SK-N-SH treated with all-trans-retinoic acid at 6 μM for 48 hours (cell line): ENCODE measurements at regions not wholly inside any gene's neighbourhood (a gene's known extent, or its start where the extent isn't known, plus 50 kb on each side); places are given as distances from the start of the nearest gene placed in this dataset.

Experiments used
- ATAC-seq: fragments of 200-7000 bp; cut with Tn5 transposase; 3 replicates; pipeline ENCODE4 v1.9.1; 2020; ENCODE audit warnings: mild to moderate bottlenecking, moderate library complexity
- ARNTL ChIP-seq: fragments of 450-650 bp; formaldehyde crosslinking; IDR thresholded peaks from 2 replicates; pipeline ENCODE4 v1.5.0; 2020; ENCODE audit warnings: low read depth, mild to moderate bottlenecking, moderate library complexity, borderline replicate concordance
- BACH2 ChIP-seq: fragments of 250-450 bp; sonication (Bioruptor Pico); IDR thresholded peaks from 2 replicates; pipeline ENCODE4 v1.9.0; 2021; ENCODE audit warnings: mild to moderate bottlenecking, borderline replicate concordance
- CSDC2 ChIP-seq: fragments of 250-450 bp; sonication (Bioruptor Pico); IDR thresholded peaks from 2 replicates; pipeline ENCODE4 v1.5.0; 2020; ENCODE audit warnings: mild to moderate bottlenecking, moderate library complexity
- ESRRG ChIP-seq: fragments of 250-450 bp; sonication (Bioruptor Pico); IDR thresholded peaks from 2 replicates; pipeline ENCODE4 v1.6.1; 2021; ENCODE audit warnings: mild to moderate bottlenecking
- GLIS3 ChIP-seq: fragments of 250-450 bp; sonication (Bioruptor Pico); IDR thresholded peaks from 2 replicates; pipeline ENCODE4 v1.5.0; 2020; ENCODE audit warnings: mild to moderate bottlenecking, moderate library complexity
- ISL1 ChIP-seq: fragments of 250-450 bp; sonication (Bioruptor Pico); IDR thresholded peaks from 2 replicates; pipeline ENCODE4 v2.1.2; 2022; ENCODE audit warnings: mild to moderate bottlenecking, moderate library complexity
- OSR1 ChIP-seq: fragments of 250-450 bp; sonication (Bioruptor Pico); IDR thresholded peaks from 2 replicates; pipeline ENCODE4 v1.8.0; 2022; ENCODE audit warnings: moderate library complexity, mild to moderate bottlenecking, inconsistent platforms
- PPARA ChIP-seq: fragments of 250-450 bp; sonication (Bioruptor Pico); IDR thresholded peaks from 2 replicates; pipeline ENCODE4 v1.5.0; 2020; ENCODE audit warnings: mild to moderate bottlenecking, borderline replicate concordance
- SNAI2 ChIP-seq: fragments of 250-450 bp; sonication (Bioruptor Pico); IDR thresholded peaks from 2 replicates; pipeline ENCODE4 v1.5.0; 2020; ENCODE audit warnings: mild to moderate bottlenecking, moderate library complexity
- TOX ChIP-seq: fragments of 250-450 bp; sonication (Bioruptor Pico); IDR thresholded peaks from 2 replicates; pipeline ENCODE4 v1.8.0; 2021; ENCODE audit warnings: mild to moderate bottlenecking, moderate library complexity, borderline replicate concordance
- ZC3H10 ChIP-seq: fragments of 250-450 bp; sonication (Bioruptor Pico); IDR thresholded peaks from 2 replicates; pipeline ENCODE4 v1.5.1; 2021; ENCODE audit warnings: mild to moderate bottlenecking, moderate library complexity
- ZFP3 ChIP-seq: fragments of 250-450 bp; sonication (Bioruptor Pico); IDR thresholded peaks from 2 replicates; pipeline ENCODE4 v1.5.0; 2020; ENCODE audit warnings: mild to moderate bottlenecking, moderate library complexity
- ZFP30 ChIP-seq: fragments of 450-650 bp; formaldehyde crosslinking; IDR thresholded peaks from 2 replicates; pipeline ENCODE4 v1.5.0; 2022; ENCODE audit warnings: mild to moderate bottlenecking, moderate library complexity
- ZNF565 ChIP-seq: fragments of 450-650 bp; formaldehyde crosslinking; conservative IDR thresholded peaks from 2 replicates; pipeline ENCODE4 v1.5.0; 2020; ENCODE audit warnings: low read depth, mild to moderate bottlenecking, moderate library complexity
- ZNF70 ChIP-seq: fragments of 450-650 bp; formaldehyde crosslinking; IDR thresholded peaks from 2 replicates; pipeline ENCODE4 v1.5.0; 2020; ENCODE audit warnings: mild to moderate bottlenecking, moderate library complexity
- ZNF8 ChIP-seq: fragments of 450-650 bp; formaldehyde crosslinking; IDR thresholded peaks from 2 replicates; pipeline ENCODE4 v1.5.0; 2020; ENCODE audit warnings: mild to moderate bottlenecking, moderate library complexity
- TF ChIP-seq, protein P1 (sequence below): fragments of 250-450 bp; sonication (Bioruptor Pico); IDR thresholded peaks from 2 replicates; pipeline ENCODE4 v1.5.1; 2021; ENCODE audit warnings: mild to moderate bottlenecking, moderate library complexity
- TF ChIP-seq, protein P2 (sequence below): fragments of 250-450 bp; sonication (Bioruptor Pico); IDR thresholded peaks from 2 replicates; pipeline ENCODE4 v1.5.0; 2020; ENCODE audit warnings: mild to moderate bottlenecking, moderate library complexity
- TF ChIP-seq, protein P3 (sequence below): fragments of 250-450 bp; sonication (Bioruptor Pico); IDR thresholded peaks from 2 replicates; pipeline ENCODE4 v1.8.0; 2020; ENCODE audit warnings: mild to moderate bottlenecking, moderate library complexity, borderline replicate concordance

DNA sequence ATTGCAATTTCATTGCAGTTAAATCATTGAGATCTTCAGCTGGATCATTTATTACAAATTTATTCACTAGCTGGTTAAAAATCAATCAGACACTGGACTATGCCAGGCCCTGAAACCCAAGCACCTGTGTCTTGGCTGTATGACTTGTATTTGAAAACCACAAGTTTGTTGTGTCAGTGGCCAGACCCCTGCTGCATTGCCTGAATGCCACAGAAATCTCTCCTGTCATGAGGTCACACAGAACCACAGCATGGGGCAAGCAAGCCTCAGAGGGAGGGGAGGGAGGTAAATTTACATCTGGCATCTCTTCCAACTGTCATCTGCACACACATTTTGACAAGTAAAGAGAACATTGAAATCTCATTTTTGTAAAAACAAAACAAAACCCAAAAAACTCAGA, 90.0 kb downstream of the ARRDC3 start:
- no peak for ATAC-seq
- TF ChIP-seq GLIS3 (CRISPR knock-in tag) (no peak), CSDC2 (CRISPR knock-in tag) (no peak), ARNTL (no peak), ESRRG (CRISPR knock-in tag) (no peak), ZFP3 (no peak), BACH2 (no peak), OSR1 (CRISPR knock-in tag) (no peak), ZNF8 (no peak), ZNF70 (CRISPR knock-in tag) (no peak), ZFP30 (CRISPR knock-in tag) (no peak), ZNF565 (no peak), SNAI2 (CRISPR knock-in tag) (no peak), TOX (CRISPR knock-in tag) (no peak), ZC3H10 (CRISPR knock-in tag) (no peak)
- TF ChIP-seq, protein P1, sequence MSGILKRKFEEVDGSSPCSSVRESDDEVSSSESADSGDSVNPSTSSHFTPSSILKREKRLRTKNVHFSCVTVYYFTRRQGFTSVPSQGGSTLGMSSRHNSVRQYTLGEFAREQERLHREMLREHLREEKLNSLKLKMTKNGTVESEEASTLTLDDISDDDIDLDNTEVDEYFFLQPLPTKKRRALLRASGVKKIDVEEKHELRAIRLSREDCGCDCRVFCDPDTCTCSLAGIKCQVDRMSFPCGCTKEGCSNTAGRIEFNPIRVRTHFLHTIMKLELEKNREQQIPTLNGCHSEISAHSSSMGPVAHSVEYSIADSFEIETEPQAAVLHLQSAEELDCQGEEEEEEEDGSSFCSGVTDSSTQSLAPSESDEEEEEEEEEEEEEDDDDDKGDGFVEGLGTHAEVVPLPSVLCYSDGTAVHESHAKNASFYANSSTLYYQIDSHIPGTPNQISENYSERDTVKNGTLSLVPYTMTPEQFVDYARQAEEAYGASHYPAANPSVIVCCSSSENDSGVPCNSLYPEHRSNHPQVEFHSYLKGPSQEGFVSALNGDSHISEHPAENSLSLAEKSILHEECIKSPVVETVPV, result no peak
- TF ChIP-seq, protein P2, sequence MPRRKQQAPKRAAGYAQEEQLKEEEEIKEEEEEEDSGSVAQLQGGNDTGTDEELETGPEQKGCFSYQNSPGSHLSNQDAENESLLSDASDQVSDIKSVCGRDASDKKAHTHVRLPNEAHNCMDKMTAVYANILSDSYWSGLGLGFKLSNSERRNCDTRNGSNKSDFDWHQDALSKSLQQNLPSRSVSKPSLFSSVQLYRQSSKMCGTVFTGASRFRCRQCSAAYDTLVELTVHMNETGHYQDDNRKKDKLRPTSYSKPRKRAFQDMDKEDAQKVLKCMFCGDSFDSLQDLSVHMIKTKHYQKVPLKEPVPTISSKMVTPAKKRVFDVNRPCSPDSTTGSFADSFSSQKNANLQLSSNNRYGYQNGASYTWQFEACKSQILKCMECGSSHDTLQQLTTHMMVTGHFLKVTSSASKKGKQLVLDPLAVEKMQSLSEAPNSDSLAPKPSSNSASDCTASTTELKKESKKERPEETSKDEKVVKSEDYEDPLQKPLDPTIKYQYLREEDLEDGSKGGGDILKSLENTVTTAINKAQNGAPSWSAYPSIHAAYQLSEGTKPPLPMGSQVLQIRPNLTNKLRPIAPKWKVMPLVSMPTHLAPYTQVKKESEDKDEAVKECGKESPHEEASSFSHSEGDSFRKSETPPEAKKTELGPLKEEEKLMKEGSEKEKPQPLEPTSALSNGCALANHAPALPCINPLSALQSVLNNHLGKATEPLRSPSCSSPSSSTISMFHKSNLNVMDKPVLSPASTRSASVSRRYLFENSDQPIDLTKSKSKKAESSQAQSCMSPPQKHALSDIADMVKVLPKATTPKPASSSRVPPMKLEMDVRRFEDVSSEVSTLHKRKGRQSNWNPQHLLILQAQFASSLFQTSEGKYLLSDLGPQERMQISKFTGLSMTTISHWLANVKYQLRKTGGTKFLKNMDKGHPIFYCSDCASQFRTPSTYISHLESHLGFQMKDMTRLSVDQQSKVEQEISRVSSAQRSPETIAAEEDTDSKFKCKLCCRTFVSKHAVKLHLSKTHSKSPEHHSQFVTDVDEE (CRISPR knock-in tag), result no peak
- TF ChIP-seq, protein P3, sequence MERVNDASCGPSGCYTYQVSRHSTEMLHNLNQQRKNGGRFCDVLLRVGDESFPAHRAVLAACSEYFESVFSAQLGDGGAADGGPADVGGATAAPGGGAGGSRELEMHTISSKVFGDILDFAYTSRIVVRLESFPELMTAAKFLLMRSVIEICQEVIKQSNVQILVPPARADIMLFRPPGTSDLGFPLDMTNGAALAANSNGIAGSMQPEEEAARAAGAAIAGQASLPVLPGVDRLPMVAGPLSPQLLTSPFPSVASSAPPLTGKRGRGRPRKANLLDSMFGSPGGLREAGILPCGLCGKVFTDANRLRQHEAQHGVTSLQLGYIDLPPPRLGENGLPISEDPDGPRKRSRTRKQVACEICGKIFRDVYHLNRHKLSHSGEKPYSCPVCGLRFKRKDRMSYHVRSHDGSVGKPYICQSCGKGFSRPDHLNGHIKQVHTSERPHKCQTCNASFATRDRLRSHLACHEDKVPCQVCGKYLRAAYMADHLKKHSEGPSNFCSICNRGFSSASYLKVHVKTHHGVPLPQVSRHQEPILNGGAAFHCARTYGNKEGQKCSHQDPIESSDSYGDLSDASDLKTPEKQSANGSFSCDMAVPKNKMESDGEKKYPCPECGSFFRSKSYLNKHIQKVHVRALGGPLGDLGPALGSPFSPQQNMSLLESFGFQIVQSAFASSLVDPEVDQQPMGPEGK (CRISPR knock-in tag), result no peak

DNA sequence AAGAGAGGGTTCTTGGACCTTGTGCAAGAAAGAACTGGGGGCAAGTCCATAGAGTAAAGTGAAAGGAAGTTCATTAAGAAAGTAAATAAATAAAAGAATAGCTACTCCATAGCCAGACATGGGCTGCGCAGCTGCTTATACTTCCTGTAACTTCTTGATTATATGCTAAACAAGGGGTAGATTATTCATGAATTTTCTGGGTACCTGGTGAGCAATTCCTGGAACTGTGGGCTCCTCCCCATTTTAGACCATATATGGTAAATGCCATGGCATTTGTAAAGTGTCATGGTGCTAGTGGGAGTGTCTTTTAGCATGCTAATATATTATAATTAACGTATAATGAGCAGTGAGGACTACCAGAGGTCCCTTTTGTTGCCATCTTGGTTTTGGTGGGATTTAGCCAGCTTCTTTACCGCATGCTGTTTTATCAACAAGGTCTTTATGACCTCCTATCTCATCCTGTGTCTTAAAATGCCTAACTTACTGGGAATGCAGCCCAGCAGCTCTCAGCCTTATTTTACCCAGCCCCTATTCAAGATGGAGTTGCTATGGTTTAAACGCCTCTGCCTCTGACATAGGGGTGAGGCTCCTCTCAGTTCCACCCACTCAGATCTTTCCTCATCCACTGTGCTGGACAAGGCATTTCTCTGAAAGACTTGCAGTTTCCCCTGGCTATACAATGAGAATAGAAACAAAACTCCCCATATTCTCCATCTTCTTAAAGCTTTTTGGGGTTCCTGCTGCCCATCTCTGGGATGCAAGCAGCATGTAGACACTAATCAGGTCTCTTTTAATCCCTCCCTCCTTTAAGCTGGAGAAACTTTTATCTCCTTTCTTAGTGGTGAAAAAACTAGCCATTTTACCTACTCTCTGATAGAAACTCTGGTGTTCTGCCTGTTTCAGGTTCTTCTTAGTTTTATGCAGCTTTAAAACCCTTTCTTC, 91.2 kb downstream of the ARRDC3 start:
- TF ChIP-seq ZNF8 (no peak), ZNF70 (CRISPR knock-in tag) (no peak), ISL1 (CRISPR knock-in tag) (no peak), ESRRG (CRISPR knock-in tag) (no peak), SNAI2 (CRISPR knock-in tag) (no peak), TOX (CRISPR knock-in tag) (no peak), ZFP30 (CRISPR knock-in tag) (no peak), BACH2 (no peak), PPARA (CRISPR knock-in tag) (no peak)
- TF ChIP-seq, protein P1, result no peak
- TF ChIP-seq, protein P2 (CRISPR knock-in tag), result no peak
- ATAC-seq, result no peak
